ENCODE measurements at regions not wholly inside any gene's neighbourhood (a gene's known extent, or its start where the extent isn't known, plus 50 kb on each side); places are given as distances from the start of the nearest gene placed in this dataset.
"Not testable (repeated sequence)": the region's sequence is repeated elsewhere in the genome, so short reads cannot be mapped to it uniquely, and the experiment has no call there.

GRCh38 chr3:74165211-74165610, 449.2 kb downstream of the CNTN3 start:
- Histone ChIP-seq H3K36me3 (ENCODE audit: insufficient read depth, low read length) (no peaks in the 10 kb centered on the region), H3K27me3 (ENCODE audit: insufficient read depth, low read length) (no peaks in the 10 kb centered on the region), H3K4me3 (ENCODE audit: low read length) (no peak overlapping the region), H3K4me1 (ENCODE audit: insufficient read depth, low read length) (no peaks in the 10 kb centered on the region), H2AFZ (ENCODE audit: low read depth, low read length) (no peak overlapping the region), H3K9me3 (ENCODE audit: low read length) (no peaks in the 10 kb centered on the region)

DNA sequence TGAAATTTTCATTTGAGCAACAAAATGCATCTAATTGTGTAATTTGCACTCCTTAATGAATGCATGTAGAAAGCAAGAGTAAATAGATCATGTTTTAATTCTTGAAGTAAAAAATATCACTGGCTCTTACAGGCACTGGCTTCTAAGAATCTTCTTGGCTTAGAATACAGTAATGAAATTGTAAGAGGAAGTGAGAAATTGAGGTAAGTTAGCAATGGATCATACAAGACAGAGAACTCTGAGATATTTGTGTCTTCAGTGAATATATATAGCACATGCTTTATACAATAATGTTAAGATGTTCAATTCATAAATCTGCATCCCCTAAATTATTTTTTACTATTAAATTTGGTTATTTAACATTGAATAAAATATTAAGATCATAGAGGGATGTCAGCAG, 465.0 kb downstream of the CNTN3 start:
- H3K4me3 ChIP-seq (ENCODE audit: low read length) = no peak overlapping the region
- H3K9me3 ChIP-seq (ENCODE audit: low read length) = no peaks in the 10 kb centered on the region
- H3K36me3 ChIP-seq (ENCODE audit: insufficient read depth, low read length) = no peaks in the 10 kb centered on the region
- no peaks in the 10 kb centered on the region for H3K27me3 ChIP-seq (ENCODE audit: insufficient read depth, low read length)
- H2AFZ ChIP-seq (ENCODE audit: low read depth, low read length) = no peak overlapping the region
- H3K4me1 ChIP-seq (ENCODE audit: insufficient read depth, low read length) = no peaks in the 10 kb centered on the region

DNA sequence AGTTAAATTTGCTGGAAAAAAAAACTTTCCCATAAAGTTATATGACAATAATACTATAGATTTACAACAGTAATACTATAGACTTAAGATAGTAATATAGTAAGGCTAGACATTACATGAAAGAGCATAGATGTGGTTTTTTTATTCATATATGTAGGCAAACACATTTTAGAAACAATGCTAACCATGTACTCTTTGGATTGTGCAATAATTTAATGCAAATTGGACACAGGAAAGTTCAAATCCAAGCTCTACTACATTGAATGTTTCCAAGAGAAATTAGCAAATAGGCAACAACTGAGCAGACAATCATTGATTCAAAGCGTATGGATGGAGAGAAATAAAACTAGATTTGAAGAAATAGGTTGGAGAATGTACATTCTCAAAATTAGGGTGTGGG, 469.2 kb downstream of the CNTN3 start:
- Histone ChIP-seq H2AFZ (ENCODE audit: low read depth, low read length) (no peak overlapping the region), H3K4me1 (ENCODE audit: insufficient read depth, low read length) (no peaks in the 10 kb centered on the region), H3K9me3 (ENCODE audit: low read length) (no peaks in the 10 kb centered on the region), H3K36me3 (ENCODE audit: insufficient read depth, low read length) (no peaks in the 10 kb centered on the region), H3K27me3 (ENCODE audit: insufficient read depth, low read length) (no peaks in the 10 kb centered on the region), H3K4me3 (ENCODE audit: low read length) (no peak overlapping the region)

DNA sequence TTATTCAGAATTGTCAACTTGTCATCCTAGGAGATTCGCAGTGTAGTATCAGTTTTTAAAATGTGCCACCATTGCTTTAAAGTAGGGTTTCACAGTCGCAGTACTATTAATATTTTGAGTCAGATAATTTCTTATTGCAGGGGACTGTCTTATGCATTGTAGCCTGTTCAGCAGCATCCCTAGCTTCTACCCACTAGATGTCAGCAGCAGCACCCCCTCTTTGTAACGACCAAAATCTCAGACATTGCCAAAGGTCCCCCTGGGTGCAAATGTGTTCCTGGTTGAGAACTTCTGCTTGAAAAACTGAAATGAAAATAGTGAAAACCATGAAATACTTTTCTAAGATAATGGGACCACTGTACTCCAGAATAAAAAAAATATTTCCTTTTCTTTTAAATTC, 474.8 kb downstream of the CNTN3 start:
- no peaks in the 10 kb centered on the region for H3K27me3 ChIP-seq (ENCODE audit: insufficient read depth, low read length)
- H3K4me3 ChIP-seq (ENCODE audit: low read length) = no peak overlapping the region

DNA sequence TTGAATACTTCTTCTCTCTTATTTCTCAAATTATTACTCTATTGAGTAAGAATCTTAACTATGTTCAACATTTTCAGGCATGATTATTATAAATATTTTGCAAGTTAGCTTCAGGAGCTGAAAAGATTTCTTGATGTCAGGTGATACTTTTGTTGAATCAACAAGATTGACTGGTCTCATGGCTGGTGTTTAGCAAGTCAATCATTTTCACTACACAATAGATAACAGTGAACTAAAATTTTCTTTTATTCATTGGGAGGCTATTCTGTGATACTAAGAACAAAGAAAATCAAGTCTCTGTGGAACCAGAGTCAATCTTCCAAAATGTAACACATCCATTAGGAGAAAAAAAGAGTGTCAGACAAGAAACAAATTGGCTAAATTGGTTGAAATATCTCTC, 476.7 kb downstream of the CNTN3 start:
- no peaks in the 10 kb centered on the region for H3K27me3 ChIP-seq (ENCODE audit: insufficient read depth, low read length)
- H3K4me3 ChIP-seq (ENCODE audit: low read length) = no peak overlapping the region
- no peaks in the 10 kb centered on the region for H3K36me3 ChIP-seq (ENCODE audit: insufficient read depth, low read length)
- no peak overlapping the region for H2AFZ ChIP-seq (ENCODE audit: low read depth, low read length)
- H3K4me1 ChIP-seq (ENCODE audit: insufficient read depth, low read length) = no peaks in the 10 kb centered on the region
- no peaks in the 10 kb centered on the region for H3K9me3 ChIP-seq (ENCODE audit: low read length)

More for the DNA sequence above, 474.8 kb downstream of the CNTN3 start:
- Histone ChIP-seq H3K4me1 (ENCODE audit: insufficient read depth, low read length) (no peaks in the 10 kb centered on the region), H3K36me3 (ENCODE audit: insufficient read depth, low read length) (no peaks in the 10 kb centered on the region), H3K9me3 (ENCODE audit: low read length) (no peaks in the 10 kb centered on the region), H2AFZ (ENCODE audit: low read depth, low read length) (no peak overlapping the region)

- Histone ChIP-seq H3K4me1 (ENCODE audit: insufficient read depth, low read length) (no peaks in the 10 kb centered on the region), H2AFZ (ENCODE audit: low read depth, low read length) (no peak overlapping the region), H3K27me3 (ENCODE audit: insufficient read depth, low read length) (no peaks in the 10 kb centered on the region), H3K9me3 (ENCODE audit: low read length) (no peaks in the 10 kb centered on the region), H3K36me3 (ENCODE audit: insufficient read depth, low read length) (no peaks in the 10 kb centered on the region), H3K4me3 (ENCODE audit: low read length) (no peak overlapping the region)
Observed at GRCh38 chr3:74135808-74136207, 478.7 kb downstream of the CNTN3 start.

- Histone ChIP-seq H3K27me3 (ENCODE audit: insufficient read depth, low read length) (no peaks in the 10 kb centered on the region), H3K36me3 (ENCODE audit: insufficient read depth, low read length) (no peaks in the 10 kb centered on the region), H3K4me3 (ENCODE audit: low read length) (no peak overlapping the region), H3K9me3 (ENCODE audit: low read length) (no peaks in the 10 kb centered on the region), H3K4me1 (ENCODE audit: insufficient read depth, low read length) (no peaks in the 10 kb centered on the region), H2AFZ (ENCODE audit: low read depth, low read length) (no peak overlapping the region)
Observed at GRCh38 chr3:74134831-74135230, 479.6 kb downstream of the CNTN3 start.

DNA sequence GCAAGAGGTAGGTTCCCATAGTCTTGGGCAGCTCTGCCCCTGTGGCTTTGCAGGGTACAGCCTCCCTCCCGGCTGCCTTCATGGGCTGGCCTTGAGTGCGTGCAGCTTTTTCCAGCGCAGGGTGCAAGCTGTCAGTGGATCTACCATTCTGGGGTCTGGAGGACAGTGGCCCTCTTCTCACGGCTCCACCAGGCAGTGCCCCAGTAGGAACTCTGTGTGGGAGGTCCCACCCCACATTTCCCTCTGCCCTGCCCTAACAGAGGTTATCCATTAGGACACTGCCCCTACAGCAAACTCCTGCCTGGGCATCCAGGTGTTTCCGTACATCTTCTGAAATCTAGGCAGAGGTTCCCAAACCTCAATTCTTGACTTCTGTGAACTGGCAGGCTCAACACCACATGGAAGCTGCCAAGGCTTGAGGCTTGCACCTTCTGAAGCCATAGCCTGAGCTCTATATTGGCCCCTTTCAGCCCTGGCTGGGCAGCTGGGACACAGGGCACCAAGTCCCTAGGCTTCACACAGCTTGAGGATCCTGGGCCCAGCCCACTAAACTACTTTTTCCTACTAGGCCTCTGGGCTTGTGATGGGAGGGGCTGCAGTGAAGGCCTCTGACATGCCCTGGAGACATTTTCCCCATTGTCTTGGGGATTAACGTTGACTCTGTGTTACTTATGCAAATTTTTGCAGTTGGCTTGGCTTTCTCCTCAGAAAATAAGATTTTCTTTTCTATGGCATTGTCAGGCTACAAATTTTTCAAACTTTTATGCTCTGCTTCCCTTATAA, 482.7 kb downstream of the CNTN3 start:
- not testable (repeated sequence) for H3K4me1 ChIP-seq (ENCODE audit: insufficient read depth, low read length); H3K36me3 ChIP-seq (ENCODE audit: insufficient read depth, low read length); H3K27me3 ChIP-seq (ENCODE audit: insufficient read depth, low read length); H2AFZ ChIP-seq (ENCODE audit: low read depth, low read length); H3K9me3 ChIP-seq (ENCODE audit: low read length); H3K4me3 ChIP-seq (ENCODE audit: low read length)

DNA sequence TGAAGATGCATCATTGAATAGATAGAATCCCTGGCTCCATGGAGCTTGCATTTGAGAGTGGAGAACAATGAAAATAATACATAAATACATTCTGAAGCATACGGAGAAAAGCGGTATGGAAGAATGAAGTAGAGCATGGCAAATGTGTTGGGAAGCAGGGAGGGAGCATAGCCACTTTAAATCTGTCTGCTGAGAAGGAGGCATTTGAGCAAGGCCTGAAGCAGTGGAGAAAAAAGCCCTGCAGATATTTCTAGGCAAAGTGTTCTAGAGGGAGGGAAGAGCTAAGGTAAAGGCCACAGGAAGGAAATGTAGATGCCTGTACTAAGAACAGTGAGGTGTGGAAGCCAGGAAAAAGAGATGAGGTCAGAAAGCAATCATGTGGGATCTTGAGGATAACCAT, 484.8 kb downstream of the CNTN3 start:
- Histone ChIP-seq H3K36me3 (ENCODE audit: insufficient read depth, low read length) (no peaks in the 10 kb centered on the region), H3K4me3 (ENCODE audit: low read length) (no peak overlapping the region), H2AFZ (ENCODE audit: low read depth, low read length) (no peak overlapping the region), H3K9me3 (ENCODE audit: low read length) (no peaks in the 10 kb centered on the region), H3K4me1 (ENCODE audit: insufficient read depth, low read length) (no peaks in the 10 kb centered on the region), H3K27me3 (ENCODE audit: insufficient read depth, low read length) (no peaks in the 10 kb centered on the region)

DNA sequence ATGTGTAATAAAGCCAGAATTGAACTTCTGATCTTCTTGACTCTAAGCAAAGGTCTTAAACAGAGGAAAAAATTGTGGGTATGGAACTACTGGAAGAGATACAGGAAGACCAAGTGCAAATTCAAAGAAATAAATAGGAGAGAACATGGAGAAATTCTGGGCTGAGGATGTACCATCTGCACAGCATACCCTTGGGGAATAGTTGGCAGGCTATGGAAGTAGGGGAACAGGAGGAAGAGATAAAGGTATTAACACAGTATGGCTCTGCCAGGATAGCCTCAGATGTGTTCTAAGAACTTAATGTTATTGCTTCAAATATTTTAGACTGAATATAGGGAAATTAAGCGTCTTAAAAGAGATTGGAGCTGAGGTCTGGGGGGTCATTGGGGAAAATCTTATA, 485.4 kb downstream of the CNTN3 start:
- Histone ChIP-seq H3K36me3 (ENCODE audit: insufficient read depth, low read length) (no peaks in the 10 kb centered on the region), H3K4me1 (ENCODE audit: insufficient read depth, low read length) (no peaks in the 10 kb centered on the region)

DNA sequence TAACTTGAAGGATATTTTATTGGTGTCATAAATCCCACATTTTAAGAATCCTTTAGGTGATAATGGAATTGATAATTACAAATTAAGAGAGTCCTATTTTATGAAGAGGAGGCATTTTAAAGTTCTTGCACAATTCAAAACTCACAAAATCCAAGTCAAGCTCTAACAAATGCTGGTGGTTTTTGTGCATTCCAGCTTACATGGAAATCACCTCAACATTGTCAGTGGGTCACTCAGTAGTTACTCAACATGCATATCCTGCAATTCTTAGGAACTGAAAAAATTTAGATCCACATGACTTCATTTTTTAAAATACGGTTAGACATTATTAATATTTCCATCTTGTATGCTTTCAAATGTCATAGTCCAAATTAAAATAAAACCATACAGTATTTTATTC, 487.2 kb downstream of the CNTN3 start:
- Histone ChIP-seq H3K9me3 (ENCODE audit: low read length) (no peaks in the 10 kb centered on the region), H3K27me3 (ENCODE audit: insufficient read depth, low read length) (no peaks in the 10 kb centered on the region), H3K4me1 (ENCODE audit: insufficient read depth, low read length) (no peaks in the 10 kb centered on the region), H2AFZ (ENCODE audit: low read depth, low read length) (no peak overlapping the region), H3K4me3 (ENCODE audit: low read length) (no peak overlapping the region), H3K36me3 (ENCODE audit: insufficient read depth, low read length) (no peaks in the 10 kb centered on the region)

More for the DNA sequence above, 485.4 kb downstream of the CNTN3 start:
- Histone ChIP-seq H3K4me3 (ENCODE audit: low read length) (no peak overlapping the region), H2AFZ (ENCODE audit: low read depth, low read length) (no peak overlapping the region), H3K9me3 (ENCODE audit: low read length) (no peaks in the 10 kb centered on the region), H3K27me3 (ENCODE audit: insufficient read depth, low read length) (no peaks in the 10 kb centered on the region)

DNA sequence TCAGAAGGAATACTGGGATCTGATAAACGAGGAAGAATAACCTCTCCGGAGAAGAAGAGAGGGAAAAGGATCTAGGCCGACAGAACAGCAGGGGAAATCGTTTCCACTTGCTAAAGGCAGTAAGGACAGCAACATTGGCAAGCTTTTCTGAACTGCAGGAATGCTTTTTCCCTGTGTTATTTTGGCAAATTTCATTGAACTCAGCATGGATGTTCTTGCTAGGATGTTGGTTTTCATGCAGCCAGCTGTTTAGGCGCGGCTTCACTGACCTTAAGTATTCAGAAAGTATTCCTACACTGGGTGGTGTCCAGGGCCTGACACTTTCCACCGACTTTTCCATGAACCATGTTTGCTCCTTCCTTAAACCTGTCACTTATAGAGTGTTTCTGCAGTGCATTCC, 489.7 kb downstream of the CNTN3 start:
- Histone ChIP-seq H3K36me3 (ENCODE audit: insufficient read depth, low read length) (no peaks in the 10 kb centered on the region), H3K4me1 (ENCODE audit: insufficient read depth, low read length) (no peaks in the 10 kb centered on the region), H3K27me3 (ENCODE audit: insufficient read depth, low read length) (no peaks in the 10 kb centered on the region), H3K4me3 (ENCODE audit: low read length) (no peak overlapping the region), H2AFZ (ENCODE audit: low read depth, low read length) (no peak overlapping the region), H3K9me3 (ENCODE audit: low read length) (no peaks in the 10 kb centered on the region)

GRCh38 chr3:74122281-74122680, 492.2 kb downstream of the CNTN3 start:
- H2AFZ ChIP-seq (ENCODE audit: low read depth, low read length) = no peak overlapping the region
- H3K27me3 ChIP-seq (ENCODE audit: insufficient read depth, low read length) = no peaks in the 10 kb centered on the region

GRCh38 chr3:74121761-74122160, 492.7 kb downstream of the CNTN3 start:
- Histone ChIP-seq H3K4me1 (ENCODE audit: insufficient read depth, low read length) (no peaks in the 10 kb centered on the region), H3K4me3 (ENCODE audit: low read length) (no peak overlapping the region), H3K36me3 (ENCODE audit: insufficient read depth, low read length) (no peaks in the 10 kb centered on the region), H2AFZ (ENCODE audit: low read depth, low read length) (no peak overlapping the region), H3K9me3 (ENCODE audit: low read length) (no peaks in the 10 kb centered on the region), H3K27me3 (ENCODE audit: insufficient read depth, low read length) (no peaks in the 10 kb centered on the region)

More at GRCh38 chr3:74122281-74122680, 492.2 kb downstream of the CNTN3 start:
- Histone ChIP-seq H3K4me3 (ENCODE audit: low read length) (no peak overlapping the region), H3K4me1 (ENCODE audit: insufficient read depth, low read length) (no peaks in the 10 kb centered on the region), H3K36me3 (ENCODE audit: insufficient read depth, low read length) (no peaks in the 10 kb centered on the region), H3K9me3 (ENCODE audit: low read length) (no peaks in the 10 kb centered on the region)

Measured in neuron (in vitro differentiated cells).